OCI-LY1 (cell line): ENCODE measurements at regions not wholly inside any gene's neighbourhood (a gene's known extent, or its start where the extent isn't known, plus 50 kb on each side); places are given as distances from the start of the nearest gene placed in this dataset.

Experiments used
- CTCF ChIP-seq: fragments of 200-600 bp; sonication (generic), shearing (Covaris generic); IDR thresholded peaks from 2 replicates; pipeline ENCODE4 v1.5.1; 2017; ENCODE audit warnings: mild to moderate bottlenecking, antibody characterized with exemption, low read length, moderate library complexity, mixed read lengths
- EZH2 ChIP-seq: fragments of 200-600 bp; sonication (generic), shearing (Covaris generic); IDR thresholded peaks from 2 replicates; pipeline ENCODE4 v1.8.0; 2017; ENCODE audit warnings: borderline replicate concordance, mixed run types, mild to moderate bottlenecking, antibody characterized with exemption, low read length, moderate library complexity, mixed read lengths

GRCh38 chr21:28877318-28877884, 115.3 kb downstream of the LTN1 start:
- TF ChIP-seq CTCF (no peak), EZH2 (no peak)
